ENCODE measurements at regions not wholly inside any gene's neighbourhood (a gene's known extent, or its start where the extent isn't known, plus 50 kb on each side); places are given as distances from the start of the nearest gene placed in this dataset.

- intact Hi-C loops (cut with DNase I; ENCODE audit: low total_unique reads), result no loop called here
- TF ChIP-seq CTCF (IDR thresholded peaks at IDR 0.05 in 4 of 5, conservative IDR thresholded peaks at IDR 0.05 in 1 of 5), result no peak
- TF ChIP-seq POLR2A (IDR thresholded peaks at IDR 0.05), result no peak
- H3K36me3 ChIP-seq, result no peaks in the 10 kb centered on the region
- H3K27me3 ChIP-seq, result peaks cover 0 to 12% (median 0%) of the 10 kb centered on the region in 3 donors
- no peak overlapping the region for H3K27ac ChIP-seq
- DNase-seq, result no peak
- no peaks in the 10 kb centered on the region for H3K9me3 ChIP-seq
- ATAC-seq, result no peak
- peaks cover 0 to 6% of the 10 kb centered on the region in 2 donors for H3K4me1 ChIP-seq
- in situ Hi-C loops (cut with MboI; ENCODE audit: low sequenced_read_pairs in 4 of 4), result loop anchor here (10.0 to 25.0 kb wide), 3 partner anchors 170 to 570 kb away; no protein-coding TSS in a partner anchor
- no peak overlapping the region for H3K4me3 ChIP-seq
Measured at GRCh38 chr3:17832016-17832415, 89.6 kb upstream of the TBC1D5 start.

GRCh38 chr3:17831366-17831765, 88.9 kb upstream of the TBC1D5 start:
- H3K36me3 ChIP-seq, result no peaks in the 10 kb centered on the region
- H3K27ac ChIP-seq, result no peak overlapping the region
- in situ Hi-C loops (cut with MboI; ENCODE audit: low sequenced_read_pairs in 4 of 4) (loop anchor here (10.0 to 25.0 kb wide), 3 partner anchors 169 to 569 kb away; no protein-coding TSS in a partner anchor), intact Hi-C loops (cut with DNase I; ENCODE audit: low total_unique reads) (no loop called here)
- peaks cover 0 to under 1% of the 10 kb centered on the region in 2 donors for H3K4me1 ChIP-seq
- H3K9me3 ChIP-seq, result no peaks in the 10 kb centered on the region
- H3K27me3 ChIP-seq, result peaks cover 0 to 6% (median 0%) of the 10 kb centered on the region in 3 donors
- no peak overlapping the region for H3K4me3 ChIP-seq
- TF ChIP-seq POLR2A (IDR thresholded peaks at IDR 0.05), result no peak
- TF ChIP-seq CTCF (IDR thresholded peaks at IDR 0.05 in 4 of 5, conservative IDR thresholded peaks at IDR 0.05 in 1 of 5), result no peak
- ATAC-seq, result no peak
- DNase-seq, result no peak

GRCh38 chr3:17830788-17831187, 88.4 kb upstream of the TBC1D5 start:
- Histone ChIP-seq H3K27me3 (no peaks in the 10 kb centered on the region), H3K36me3 (no peaks in the 10 kb centered on the region), H3K4me1 (no peaks in the 10 kb centered on the region), H3K4me3 (no peak overlapping the region), H3K9me3 (no peaks in the 10 kb centered on the region), H3K27ac (no peak overlapping the region)
- DNase-seq, result no peak
- in situ Hi-C loops (cut with MboI; ENCODE audit: low sequenced_read_pairs in 4 of 4), result loop anchor here (10.0 to 25.0 kb wide), 3 partner anchors 168 to 568 kb away; no protein-coding TSS in a partner anchor
- ATAC-seq, result no peak
- intact Hi-C loops (cut with DNase I; ENCODE audit: low total_unique reads), result no loop called here
- TF ChIP-seq POLR2A (IDR thresholded peaks at IDR 0.05) (no peak), CTCF (IDR thresholded peaks at IDR 0.05 in 4 of 5, conservative IDR thresholded peaks at IDR 0.05 in 1 of 5) (no peak)

GRCh38 chr3:17828388-17828787, 86.0 kb upstream of the TBC1D5 start:
- no peak for DNase-seq
- no peaks in the 10 kb centered on the region for H3K9me3 ChIP-seq
- no peaks in the 10 kb centered on the region for H3K27me3 ChIP-seq
- in situ Hi-C loops (cut with MboI; ENCODE audit: low sequenced_read_pairs in 4 of 4) (loop anchor here (25.0 kb wide), 2 partner anchors 166 to 566 kb away; no protein-coding TSS in a partner anchor), intact Hi-C loops (cut with DNase I; ENCODE audit: low total_unique reads) (no loop called here)
- no peaks in the 10 kb centered on the region for H3K4me1 ChIP-seq
- no peaks in the 10 kb centered on the region for H3K36me3 ChIP-seq
- ATAC-seq, result no peak
- H3K4me3 ChIP-seq, result no peak overlapping the region
- no peak overlapping the region for H3K27ac ChIP-seq
- TF ChIP-seq CTCF (IDR thresholded peaks at IDR 0.05 in 4 of 5, conservative IDR thresholded peaks at IDR 0.05 in 1 of 5), result no peak
- no peak for TF ChIP-seq POLR2A (IDR thresholded peaks at IDR 0.05)

- no peaks in the 10 kb centered on the region for H3K9me3 ChIP-seq
- ATAC-seq (no peak), DNase-seq (no peak)
- no peak overlapping the region for H3K4me3 ChIP-seq
- H3K27me3 ChIP-seq, result no peaks in the 10 kb centered on the region
- TF ChIP-seq CTCF (IDR thresholded peaks at IDR 0.05 in 4 of 5, conservative IDR thresholded peaks at IDR 0.05 in 1 of 5) (no peak), POLR2A (IDR thresholded peaks at IDR 0.05) (no peak)
- H3K4me1 ChIP-seq, result no peaks in the 10 kb centered on the region
- in situ Hi-C loops (cut with MboI; ENCODE audit: low sequenced_read_pairs in 4 of 4) (loop anchor here (25.0 kb wide), 2 partner anchors 163 to 563 kb away; no protein-coding TSS in a partner anchor), intact Hi-C loops (cut with DNase I; ENCODE audit: low total_unique reads) (no loop called here)
- H3K36me3 ChIP-seq, result no peaks in the 10 kb centered on the region
- H3K27ac ChIP-seq, result no peak overlapping the region
Measured at GRCh38 chr3:17825298-17825697, 82.9 kb upstream of the TBC1D5 start.
